C4-2B (cell line): ENCODE measurements at regions not wholly inside any gene's neighbourhood (a gene's known extent, or its start where the extent isn't known, plus 50 kb on each side); places are given as distances from the start of the nearest gene placed in this dataset.

ENCODE experiments used
- CTCF ChIP-seq: fragments of 450-650 bp; conservative IDR thresholded peaks from 2 replicates; pipeline ENCODE4 v1.5.1; 2017; ENCODE audit warnings: mild to moderate bottlenecking
- ZFX ChIP-seq: fragments of 450-650 bp; IDR thresholded peaks from 2 replicates; pipeline ENCODE4 v1.6.1; 2017

GRCh38 chr21:38965910-38966504 lies 160.3 kb downstream of the ETS2 start:
- no peak for TF ChIP-seq CTCF
- TF ChIP-seq ZFX = no peak
